ENCODE measurements at regions not wholly inside any gene's neighbourhood (a gene's known extent, or its start where the extent isn't known, plus 50 kb on each side); places are given as distances from the start of the nearest gene placed in this dataset.
"Not testable (repeated sequence)": the region's sequence is repeated elsewhere in the genome, so short reads cannot be mapped to it uniquely, and the experiment has no call there.

DNA sequence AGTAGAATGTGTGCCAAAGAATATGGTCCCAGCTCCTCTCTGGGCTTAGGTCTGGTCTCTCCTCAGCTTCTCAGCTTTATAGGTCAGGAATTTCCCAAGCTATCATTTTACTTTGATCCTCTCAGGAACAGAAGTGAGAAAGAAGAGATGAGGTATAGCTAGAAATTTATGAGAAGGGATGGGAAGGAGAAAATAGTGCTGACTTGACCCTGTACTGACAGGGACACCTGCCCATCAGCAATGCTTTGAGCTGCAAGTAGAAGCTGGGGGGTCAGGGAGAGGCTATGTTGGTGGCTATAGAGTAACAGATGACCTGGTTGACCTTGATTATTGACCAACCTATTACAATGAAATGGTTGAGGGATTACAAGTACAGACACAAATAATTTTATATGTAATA lies 75.0 kb downstream of the XCL2 start:
- Mint-ChIP-seq H3K4me1 (ENCODE audit: low read depth) (peaks cover 63% of the 10 kb centered on the region), H3K36me3 (ENCODE audit: low read depth) (no peaks in the 10 kb centered on the region), H3K4me3 (no peak overlapping the region), H3K27me3 (ENCODE audit: insufficient read depth) (peaks cover 2% of the 10 kb centered on the region; the same call in 1 of the 2 replicates), H3K9me3 (no peaks in the 10 kb centered on the region), H3K27ac (peak overlapping the region; percentile 98)
- DNase-seq, result no peak
- TF ChIP-seq, protein P1, sequence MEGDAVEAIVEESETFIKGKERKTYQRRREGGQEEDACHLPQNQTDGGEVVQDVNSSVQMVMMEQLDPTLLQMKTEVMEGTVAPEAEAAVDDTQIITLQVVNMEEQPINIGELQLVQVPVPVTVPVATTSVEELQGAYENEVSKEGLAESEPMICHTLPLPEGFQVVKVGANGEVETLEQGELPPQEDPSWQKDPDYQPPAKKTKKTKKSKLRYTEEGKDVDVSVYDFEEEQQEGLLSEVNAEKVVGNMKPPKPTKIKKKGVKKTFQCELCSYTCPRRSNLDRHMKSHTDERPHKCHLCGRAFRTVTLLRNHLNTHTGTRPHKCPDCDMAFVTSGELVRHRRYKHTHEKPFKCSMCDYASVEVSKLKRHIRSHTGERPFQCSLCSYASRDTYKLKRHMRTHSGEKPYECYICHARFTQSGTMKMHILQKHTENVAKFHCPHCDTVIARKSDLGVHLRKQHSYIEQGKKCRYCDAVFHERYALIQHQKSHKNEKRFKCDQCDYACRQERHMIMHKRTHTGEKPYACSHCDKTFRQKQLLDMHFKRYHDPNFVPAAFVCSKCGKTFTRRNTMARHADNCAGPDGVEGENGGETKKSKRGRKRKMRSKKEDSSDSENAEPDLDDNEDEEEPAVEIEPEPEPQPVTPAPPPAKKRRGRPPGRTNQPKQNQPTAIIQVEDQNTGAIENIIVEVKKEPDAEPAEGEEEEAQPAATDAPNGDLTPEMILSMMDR (IDR thresholded peaks at IDR 0.05), result no peak

DNA sequence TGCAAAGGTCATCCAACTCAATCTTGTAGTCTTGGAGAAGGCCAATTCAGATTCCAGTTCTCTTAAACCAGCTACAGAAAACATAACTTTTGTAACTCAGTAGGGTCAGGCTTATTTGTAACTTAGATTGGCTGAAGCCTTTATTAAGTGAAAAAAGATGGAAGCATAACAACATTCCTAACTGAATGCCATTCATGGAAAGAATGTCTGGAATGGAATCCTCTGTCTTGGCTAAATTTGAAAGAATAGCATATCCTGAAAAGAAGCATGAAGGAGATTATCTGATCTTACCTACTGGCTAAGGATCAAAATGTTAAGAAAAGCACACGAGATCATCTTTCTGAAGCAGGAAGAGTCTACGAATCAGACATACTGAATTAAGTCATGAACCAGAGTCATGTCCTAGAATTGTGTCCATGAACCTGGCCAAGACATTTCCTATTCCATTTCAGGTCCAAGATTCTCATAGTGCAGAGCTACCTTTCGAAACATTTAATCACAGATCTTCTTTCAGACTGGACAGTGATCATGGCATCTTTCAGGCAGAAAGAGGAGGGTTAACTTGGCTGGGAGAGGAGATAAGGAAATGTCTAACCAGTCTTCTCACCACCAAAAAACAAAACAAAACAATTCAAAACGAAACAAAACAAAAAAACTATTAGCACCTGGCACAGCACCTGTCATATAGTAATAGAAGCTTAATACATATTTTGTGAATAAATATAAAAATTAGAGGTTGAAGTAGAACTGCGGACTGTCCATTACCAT lies 75.6 kb downstream of the XCL2 start:
- Mint-ChIP-seq H3K27me3 (ENCODE audit: insufficient read depth) (peaks cover 2% of the 10 kb centered on the region; the same call in 1 of the 2 replicates), H3K9me3 (no peaks in the 10 kb centered on the region), H3K4me1 (ENCODE audit: low read depth) (peaks cover 63% of the 10 kb centered on the region), H3K27ac (peak overlapping the region; percentile 98), H3K36me3 (ENCODE audit: low read depth) (no peaks in the 10 kb centered on the region), H3K4me3 (peak overlapping the region; percentile 34; the same call in 1 of the 2 replicates)
- TF ChIP-seq, protein P1 (IDR thresholded peaks at IDR 0.05), result no peak
- DNase-seq, result peak; percentile 45

DNA sequence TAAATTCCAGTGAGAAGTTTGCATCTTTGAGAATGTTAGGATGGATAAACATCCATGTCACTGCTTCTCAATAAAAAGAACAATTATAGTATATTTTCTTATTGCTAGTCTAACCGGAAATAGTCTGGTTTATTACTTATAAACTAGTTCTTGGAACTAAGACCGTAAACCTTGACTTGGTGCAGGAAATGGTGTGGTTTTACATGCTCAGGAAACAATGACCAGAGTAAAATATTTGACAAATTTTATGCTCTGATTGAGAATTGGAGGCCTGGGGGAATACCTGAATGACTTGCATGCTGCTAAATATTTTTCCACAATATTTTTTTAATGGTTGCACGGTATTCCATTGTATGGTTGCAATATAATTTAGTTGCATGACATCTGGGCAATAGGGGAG lies 76.3 kb downstream of the XCL2 start:
- H3K9me3 Mint-ChIP-seq, result no peaks in the 10 kb centered on the region
- DNase-seq, result no peak
- peak overlapping the region; percentile 98 for H3K27ac Mint-ChIP-seq
- 0 out of 2 replicates have a peak, but pooled peaks cover under 1% of the 10 kb centered on the region for H3K36me3 Mint-ChIP-seq (ENCODE audit: low read depth)
- peaks cover 2% of the 10 kb centered on the region; the same call in 1 of the 2 replicates for H3K27me3 Mint-ChIP-seq (ENCODE audit: insufficient read depth)
- TF ChIP-seq, protein P1 (IDR thresholded peaks at IDR 0.05), result no peak
- H3K4me1 Mint-ChIP-seq (ENCODE audit: low read depth), result peaks cover 63% of the 10 kb centered on the region
- no peak overlapping the region for H3K4me3 Mint-ChIP-seq

DNA sequence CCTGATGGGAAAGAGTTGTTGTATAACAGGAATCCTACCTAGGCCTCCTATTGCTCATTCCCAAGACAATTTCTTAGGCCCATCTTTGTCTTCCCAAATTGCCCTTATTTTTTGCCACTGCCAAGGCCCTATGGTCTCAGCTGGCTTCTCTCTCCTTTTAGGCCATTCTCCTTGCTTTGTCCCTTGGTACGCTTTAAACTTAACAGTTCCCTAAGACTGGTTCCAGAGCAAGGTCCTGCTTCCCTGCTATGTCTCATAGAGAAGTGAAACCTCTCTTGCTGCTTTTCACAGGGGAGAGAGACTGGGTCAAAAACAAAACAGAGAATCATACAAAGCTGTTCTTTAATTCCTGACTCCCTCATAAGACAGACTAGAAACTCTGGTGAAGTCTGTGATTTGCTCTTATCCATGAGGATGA lies 77.1 kb downstream of the XCL2 start:
- peaks cover 6% of the 10 kb centered on the region for H3K36me3 Mint-ChIP-seq (ENCODE audit: low read depth)
- TF ChIP-seq, protein P1 (IDR thresholded peaks at IDR 0.05), result no peak
- no peak for DNase-seq
- no peak overlapping the region for H3K4me3 Mint-ChIP-seq
- H3K27ac Mint-ChIP-seq, result no peak overlapping the region; the same call in 1 of the 2 replicates
- peaks cover 2% of the 10 kb centered on the region; the same call in 1 of the 2 replicates for H3K27me3 Mint-ChIP-seq (ENCODE audit: insufficient read depth)
- peaks cover 2% of the 10 kb centered on the region for H3K9me3 Mint-ChIP-seq
- peaks cover 63% of the 10 kb centered on the region for H3K4me1 Mint-ChIP-seq (ENCODE audit: low read depth)

GRCh38 chr1:168466092-168466713 lies 77.6 kb downstream of the XCL2 start:
- Mint-ChIP-seq H3K9me3 (peaks cover 7% of the 10 kb centered on the region), H3K4me1 (ENCODE audit: low read depth) (peaks cover 61% of the 10 kb centered on the region), H3K27ac (peak overlapping the region; percentile 12; the same call in 1 of the 2 replicates), H3K4me3 (no peak overlapping the region), H3K27me3 (ENCODE audit: insufficient read depth) (peaks cover 2% of the 10 kb centered on the region; the same call in 1 of the 2 replicates), H3K36me3 (ENCODE audit: low read depth) (peaks cover 11% of the 10 kb centered on the region)
- DNase-seq, result no peak
- TF ChIP-seq, protein P1 (IDR thresholded peaks at IDR 0.05), result no peak

- peaks cover 33% of the 10 kb centered on the region for H3K4me1 Mint-ChIP-seq (ENCODE audit: low read depth)
- H3K27ac Mint-ChIP-seq; DNase-seq; H3K4me3 Mint-ChIP-seq; H3K27me3 Mint-ChIP-seq (ENCODE audit: insufficient read depth): not testable (repeated sequence)
- peaks cover 28% of the 10 kb centered on the region for H3K36me3 Mint-ChIP-seq (ENCODE audit: low read depth)
- peaks cover 12% of the 10 kb centered on the region for H3K9me3 Mint-ChIP-seq
Observed at GRCh38 chr1:168461108-168461507, 82.7 kb downstream of the XCL2 start.

- Mint-ChIP-seq H3K4me3 (peak overlapping the region; percentile 63), H3K27ac (peak overlapping the region; percentile 54), H3K36me3 (ENCODE audit: low read depth) (peaks cover 34% of the 10 kb centered on the region), H3K9me3 (peaks cover 16% of the 10 kb centered on the region), H3K4me1 (ENCODE audit: low read depth) (peaks cover 49% of the 10 kb centered on the region)
- not testable (repeated sequence) for H3K27me3 Mint-ChIP-seq (ENCODE audit: insufficient read depth)
- DNase-seq, result peak; percentile 44
Observed at GRCh38 chr1:168457296-168457695, 86.5 kb downstream of the XCL2 start.

All from HFFc6 (cell line).